ENCODE measurements at regions not wholly inside any gene's neighbourhood (a gene's known extent, or its start where the extent isn't known, plus 50 kb on each side); places are given as distances from the start of the nearest gene placed in this dataset.
"Not testable (repeated sequence)": the region's sequence is repeated elsewhere in the genome, so short reads cannot be mapped to it uniquely, and the experiment has no call there.

DNA sequence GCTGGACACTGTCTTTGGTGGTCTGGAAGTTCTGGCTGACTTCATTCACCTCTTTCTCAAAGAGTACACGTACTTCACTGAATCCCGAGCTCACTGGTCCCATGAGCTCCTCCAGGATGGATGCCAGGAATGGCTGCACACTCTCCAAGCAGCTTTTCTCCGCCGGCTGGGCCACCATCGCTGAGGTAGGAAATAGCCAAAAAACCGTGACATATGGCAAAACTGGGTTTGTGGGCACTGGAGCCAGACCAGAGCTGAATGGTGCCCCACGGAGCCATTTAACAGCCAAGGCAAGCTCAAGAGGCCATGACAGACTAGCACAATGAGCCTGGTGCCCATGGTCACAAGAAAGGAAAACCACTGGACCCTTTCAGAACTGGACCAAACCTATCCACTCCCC is 64.0 kb upstream of the EDEM3 start:
- DNase-seq (ENCODE audit: low read depth) = no peak
- TF ChIP-seq, protein P1, sequence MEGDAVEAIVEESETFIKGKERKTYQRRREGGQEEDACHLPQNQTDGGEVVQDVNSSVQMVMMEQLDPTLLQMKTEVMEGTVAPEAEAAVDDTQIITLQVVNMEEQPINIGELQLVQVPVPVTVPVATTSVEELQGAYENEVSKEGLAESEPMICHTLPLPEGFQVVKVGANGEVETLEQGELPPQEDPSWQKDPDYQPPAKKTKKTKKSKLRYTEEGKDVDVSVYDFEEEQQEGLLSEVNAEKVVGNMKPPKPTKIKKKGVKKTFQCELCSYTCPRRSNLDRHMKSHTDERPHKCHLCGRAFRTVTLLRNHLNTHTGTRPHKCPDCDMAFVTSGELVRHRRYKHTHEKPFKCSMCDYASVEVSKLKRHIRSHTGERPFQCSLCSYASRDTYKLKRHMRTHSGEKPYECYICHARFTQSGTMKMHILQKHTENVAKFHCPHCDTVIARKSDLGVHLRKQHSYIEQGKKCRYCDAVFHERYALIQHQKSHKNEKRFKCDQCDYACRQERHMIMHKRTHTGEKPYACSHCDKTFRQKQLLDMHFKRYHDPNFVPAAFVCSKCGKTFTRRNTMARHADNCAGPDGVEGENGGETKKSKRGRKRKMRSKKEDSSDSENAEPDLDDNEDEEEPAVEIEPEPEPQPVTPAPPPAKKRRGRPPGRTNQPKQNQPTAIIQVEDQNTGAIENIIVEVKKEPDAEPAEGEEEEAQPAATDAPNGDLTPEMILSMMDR (IDR thresholded peaks at IDR 0.05; ENCODE audit: control insufficient read depth, insufficient read depth, low read depth, low read length, missing control alignments) = no peak

DNA sequence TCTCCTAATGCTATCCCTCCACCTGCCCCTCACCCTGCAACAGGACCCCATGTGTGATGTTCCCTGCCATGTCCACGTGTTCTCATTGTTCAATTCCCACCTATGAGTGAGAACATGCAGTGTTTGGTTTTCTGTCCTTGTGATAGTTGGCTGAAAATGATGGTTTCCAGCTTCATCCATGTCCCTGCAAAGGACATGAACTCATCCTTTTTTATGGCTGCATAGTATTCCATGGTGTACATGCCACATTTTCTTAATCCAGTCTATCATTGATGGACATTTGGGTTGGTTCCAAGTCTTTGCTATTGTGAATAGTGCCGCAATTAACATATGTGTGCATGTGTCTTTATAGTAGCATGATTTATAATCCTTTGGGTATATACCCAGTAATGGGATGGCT is 62.3 kb upstream of the EDEM3 start:
- not testable (repeated sequence) for H3K4me3 ChIP-seq (ENCODE audit: control insufficient read depth, low read depth, low read length); DNase-seq (ENCODE audit: low read depth)

More for the DNA sequence above, 64.0 kb upstream of the EDEM3 start:
- no peak overlapping the region for H3K4me3 ChIP-seq (ENCODE audit: control insufficient read depth, low read depth, low read length)

DNA sequence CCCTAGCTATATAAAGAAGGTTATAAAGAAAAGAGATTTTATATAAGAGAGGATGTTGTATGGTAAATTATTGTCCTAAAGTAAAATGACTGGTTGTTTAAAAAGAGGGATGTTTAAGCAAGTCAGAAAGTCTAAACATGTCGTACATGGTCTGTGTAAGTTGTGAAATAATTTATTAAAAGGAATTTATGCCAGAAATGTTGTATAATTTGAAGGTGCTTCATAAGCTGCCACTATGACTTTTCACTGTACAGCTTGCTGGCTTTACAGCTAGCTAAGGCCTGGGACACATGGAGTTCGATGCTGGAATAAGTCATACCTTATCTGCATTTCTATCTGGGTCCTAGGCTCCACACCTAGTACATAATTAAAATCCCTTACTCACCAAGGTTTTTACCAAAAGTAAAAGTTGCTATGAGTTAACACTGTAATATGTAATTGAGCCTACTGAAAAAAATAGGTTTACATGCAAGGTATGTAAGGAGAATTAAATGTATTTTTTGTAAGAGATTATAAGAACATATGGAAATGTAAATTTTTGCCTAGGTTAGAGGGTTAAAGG is 59.0 kb upstream of the EDEM3 start:
- H3K4me3 ChIP-seq (ENCODE audit: control insufficient read depth, low read depth, low read length) = no peak overlapping the region
- no peak for DNase-seq (ENCODE audit: low read depth)
- TF ChIP-seq, protein P1 (IDR thresholded peaks at IDR 0.05; ENCODE audit: control insufficient read depth, insufficient read depth, low read depth, low read length, missing control alignments) = no peak

DNA sequence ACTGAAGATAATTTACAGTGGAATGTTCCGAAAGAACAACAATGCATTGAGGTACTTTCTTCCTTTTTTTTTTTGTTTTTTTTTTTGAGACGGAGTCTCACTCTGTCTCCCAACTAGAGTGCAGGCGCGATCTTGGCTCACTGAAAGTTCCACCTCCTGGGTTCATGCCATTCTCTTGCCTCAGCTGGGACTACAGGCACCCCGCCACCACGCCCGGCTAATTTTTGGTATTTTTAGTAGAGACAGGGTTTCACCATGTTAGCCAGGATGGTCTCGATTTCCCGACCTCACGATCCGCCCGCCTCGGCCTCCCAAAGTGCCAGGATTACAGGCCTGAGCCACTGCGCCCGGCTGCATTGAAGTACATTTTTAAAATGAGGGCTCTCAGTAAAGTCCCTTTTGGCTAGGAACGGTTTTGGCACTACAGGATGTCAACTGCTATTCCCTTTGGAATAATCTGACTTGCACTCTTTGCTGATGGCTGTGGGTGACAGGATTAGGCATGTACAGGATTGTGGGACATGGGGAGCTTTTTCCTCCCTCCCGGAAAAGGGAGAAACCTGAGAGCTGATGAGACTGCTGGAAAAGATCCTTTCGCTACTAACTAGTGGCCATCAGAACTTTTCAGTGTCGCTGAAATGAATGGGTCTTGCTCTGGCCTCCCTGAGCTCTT is 56.9 kb upstream of the EDEM3 start:
- no peak overlapping the region for H3K4me3 ChIP-seq (ENCODE audit: control insufficient read depth, low read depth, low read length)
- no peak for DNase-seq (ENCODE audit: low read depth)
- TF ChIP-seq, protein P1 (IDR thresholded peaks at IDR 0.05; ENCODE audit: control insufficient read depth, insufficient read depth, low read depth, low read length, missing control alignments) = no peak

DNA sequence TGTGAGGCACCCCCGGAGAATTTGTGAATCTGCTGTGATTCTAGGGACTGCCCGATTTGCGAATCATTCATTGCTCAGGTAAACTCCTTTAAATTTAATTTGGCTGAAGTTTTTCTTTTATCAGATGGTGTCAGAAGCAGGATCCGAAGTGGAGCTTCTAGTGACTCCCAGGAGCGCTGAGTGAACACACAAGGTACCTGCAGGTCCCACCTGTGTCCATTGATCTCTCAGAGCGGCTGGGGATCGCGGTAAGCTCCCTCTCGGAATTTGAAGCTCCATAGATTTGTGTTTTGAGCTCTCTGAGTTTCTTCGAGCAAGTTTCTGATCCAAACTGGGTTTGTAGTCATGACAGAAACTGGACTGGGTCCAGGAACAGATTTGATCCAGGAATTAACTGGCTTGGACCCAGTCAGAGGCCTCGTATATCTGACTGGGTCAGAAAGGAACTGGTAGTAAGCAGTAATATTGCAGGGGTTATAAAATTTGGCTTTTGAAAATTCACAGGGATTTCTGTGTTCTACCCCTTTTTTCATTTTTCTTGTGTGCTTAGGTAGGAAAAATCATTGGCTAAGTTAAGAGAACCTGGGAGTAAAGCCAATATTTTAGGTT is 56.2 kb upstream of the EDEM3 start:
- H3K4me3 ChIP-seq (ENCODE audit: control insufficient read depth, low read depth, low read length) = no peak overlapping the region
- DNase-seq (ENCODE audit: low read depth) = no peak
- TF ChIP-seq, protein P1 (IDR thresholded peaks at IDR 0.05; ENCODE audit: control insufficient read depth, insufficient read depth, low read depth, low read length, missing control alignments) = no peak

DNA sequence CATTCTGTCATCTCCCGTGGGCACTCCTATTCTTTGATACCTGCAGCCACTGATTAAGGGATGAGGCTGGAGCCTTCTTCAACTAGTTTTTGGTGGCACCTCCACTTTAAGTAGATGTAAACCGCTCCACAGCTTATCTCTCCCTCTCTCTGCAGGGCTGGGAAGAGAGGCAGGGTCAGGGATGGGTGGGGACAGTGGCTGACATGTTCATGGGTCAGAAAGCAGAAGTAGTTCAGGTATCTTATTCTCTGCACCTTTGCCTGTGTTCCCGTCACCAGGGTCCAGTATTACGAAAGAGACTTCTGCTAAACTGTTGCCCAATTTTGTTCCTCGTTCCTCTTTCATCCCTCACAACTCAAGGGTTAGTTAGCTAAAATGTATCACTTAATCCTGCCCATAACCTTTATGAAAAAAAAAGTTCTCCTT is 51.7 kb upstream of the EDEM3 start:
- DNase-seq (ENCODE audit: low read depth) = no peak
- no peak overlapping the region for H3K4me3 ChIP-seq (ENCODE audit: control insufficient read depth, low read depth, low read length)
- TF ChIP-seq, protein P1 (IDR thresholded peaks at IDR 0.05; ENCODE audit: control insufficient read depth, insufficient read depth, low read depth, low read length, missing control alignments) = no peak

DNA sequence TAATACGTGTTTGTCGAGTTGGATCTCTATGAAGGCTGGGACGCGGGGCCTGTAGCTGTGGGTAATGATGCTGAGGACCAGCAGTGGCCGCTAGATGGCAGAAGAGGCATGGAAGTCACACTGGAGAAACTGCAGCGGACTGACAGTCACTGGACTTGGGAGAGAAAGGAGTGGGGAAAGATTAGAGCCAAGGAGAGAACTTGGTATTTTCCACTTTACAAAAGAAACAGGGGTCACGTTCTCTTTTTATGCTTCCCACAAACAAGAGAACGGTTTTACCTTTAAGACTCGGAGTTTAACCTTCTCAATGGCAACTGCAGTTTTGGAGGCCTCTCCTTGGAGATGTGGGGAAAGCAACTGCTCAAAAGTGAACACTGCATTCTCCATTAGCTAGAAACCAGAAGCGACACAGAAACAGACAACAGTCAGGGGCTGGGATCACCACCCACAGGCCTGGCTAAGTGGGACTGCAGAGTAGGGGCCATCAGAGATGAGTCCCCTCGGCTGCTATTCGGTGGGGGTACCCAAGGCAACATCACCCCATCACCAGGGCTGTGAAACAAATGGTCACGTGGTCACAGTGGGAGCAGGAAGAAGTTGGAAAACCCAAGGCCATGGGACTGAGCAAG is 51.1 kb upstream of the EDEM3 start:
- H3K4me3 ChIP-seq (ENCODE audit: control insufficient read depth, low read depth, low read length) = no peak overlapping the region
- peak; percentile 41 for DNase-seq (ENCODE audit: low read depth)
- TF ChIP-seq, protein P1 (IDR thresholded peaks at IDR 0.05; ENCODE audit: control insufficient read depth, insufficient read depth, low read depth, low read length, missing control alignments) = peak; percentile 94

Data from AG09309 (cell line).